HEK293 (cell line): ENCODE measurements at regions not wholly inside any gene's neighbourhood (a gene's known extent, or its start where the extent isn't known, plus 50 kb on each side); places are given as distances from the start of the nearest gene placed in this dataset.

Source experiments
- CTCF ChIP-seq: fragments of 450-650 bp; formaldehyde crosslinking; IDR thresholded peaks from 2 replicates; pipeline ENCODE4 v1.5.1; 2016; ENCODE audit warnings: missing biosample characterization, missing genetic modification characterization
- KLF1 ChIP-seq: fragments of 450-650 bp; formaldehyde crosslinking; IDR thresholded peaks from 2 replicates; pipeline ENCODE4 v1.5.1; 2016; ENCODE audit warnings: missing biosample characterization, missing genetic modification characterization
- REST ChIP-seq: fragments of 450-650 bp; formaldehyde crosslinking; IDR thresholded peaks from 2 replicates; pipeline ENCODE4 v1.5.1; 2016; ENCODE audit warnings: missing biosample characterization, missing genetic modification characterization
- SETDB1 ChIP-seq: IDR thresholded peaks from one replicate; pipeline ENCODE4 v1.6.1; 2017; ENCODE audit warnings: mild to moderate bottlenecking, low read length, moderate library complexity, mixed read lengths; ENCODE audit not compliant: insufficient read length
- ZBTB10 ChIP-seq: fragments of 450-650 bp; formaldehyde crosslinking; IDR thresholded peaks from 2 replicates; pipeline ENCODE4 v1.5.1; 2016; ENCODE audit warnings: missing biosample characterization, missing genetic modification characterization
- ZBTB26 ChIP-seq: fragments of 450-650 bp; formaldehyde crosslinking; optimal IDR thresholded peaks from 2 replicates; pipeline ENCODE3; 2016; ENCODE audit warnings: missing biosample characterization, mild to moderate bottlenecking, missing genetic modification characterization
- ZFP41 ChIP-seq: fragments of 450-650 bp; formaldehyde crosslinking; IDR thresholded peaks from 2 replicates; pipeline ENCODE4 v1.5.1; 2016; ENCODE audit warnings: missing biosample characterization, missing genetic modification characterization, borderline replicate concordance
- ZNF146 ChIP-seq: fragments of 450-650 bp; formaldehyde crosslinking; IDR thresholded peaks from 2 replicates; pipeline ENCODE4 v1.5.1; 2016; ENCODE audit warnings: missing biosample characterization, missing genetic modification characterization
- ZNF248 ChIP-seq: fragments of 450-650 bp; formaldehyde crosslinking; IDR thresholded peaks from 2 replicates; pipeline ENCODE4 v1.5.1; 2017; ENCODE audit warnings: missing biosample characterization, missing genetic modification characterization
- ZNF366 ChIP-seq: fragments of 450-650 bp; formaldehyde crosslinking; conservative IDR thresholded peaks from 2 replicates; pipeline ENCODE4 v1.5.1; 2016; ENCODE audit warnings: missing biosample characterization, missing genetic modification characterization
- ZNF670 ChIP-seq: fragments of 450-650 bp; formaldehyde crosslinking; IDR thresholded peaks from 2 replicates; pipeline ENCODE4 v1.5.1; 2016; ENCODE audit warnings: missing biosample characterization, missing genetic modification characterization, low read depth

GRCh38 chr1:3987669-3988235 is 87.7 kb upstream of the C1orf174 start:
- TF ChIP-seq CTCF (tag by site-specific recombination) (no peak), ZNF670 (tag by site-specific recombination) (no peak), ZBTB10 (no peak), ZNF248 (tag by site-specific recombination) (no peak), SETDB1 (no peak), REST (tag by site-specific recombination) (no peak), ZNF146 (tag by site-specific recombination) (no peak), KLF1 (tag by site-specific recombination) (no peak), ZBTB26 (no peak), ZFP41 (tag by site-specific recombination) (no peak), ZNF366 (no peak)
